Tibial artery (tissue), 4 donors: ENCODE measurements at regions not wholly inside any gene's neighbourhood (a gene's known extent, or its start where the extent isn't known, plus 50 kb on each side); places are given as distances from the start of the nearest gene placed in this dataset.
"Not testable (repeated sequence)": the region's sequence is repeated elsewhere in the genome, so short reads cannot be mapped to it uniquely, and the experiment has no call there.

Experiments
- DNase-seq, 2 donors: peaks; one replicate each; pipeline ENCODE4 v3.0.0-alpha.2; 2019
- H3K27ac ChIP-seq, 2 donors: fragments of 200-600 bp; sonication (generic) in 1 of 2; 1 replicate in 1 of 2; 2 replicates in 1 of 2; pipeline ENCODE4 v1.5.1; 2018 to 2019; ENCODE audit warnings: mild to moderate bottlenecking in 1 of 2
- H3K27me3 ChIP-seq, 2 donors: fragments of 200-600 bp; sonication (generic) in 1 of 2; one replicate each; pipeline versions ENCODE4 v1.5.1 to v1.6.0; 2016 to 2019
- H3K36me3 ChIP-seq, 3 donors: fragments of 200-600 bp; sonication (generic) in 2 of 3; one replicate each; pipeline ENCODE4 v1.5.1; 2016 to 2019; ENCODE audit warnings: mild to moderate bottlenecking in 2 of 3
- H3K4me1 ChIP-seq, 4 donors: fragments of 200-600 bp; sonication (generic) in 2 of 4; 1 replicate in 3 of 4; 2 replicates in 1 of 4; pipeline ENCODE4 v1.5.1; 2016 to 2019
- H3K4me3 ChIP-seq, 2 donors: fragments of 200-600 bp; sonication (generic) in 1 of 2; 1 replicate in 1 of 2; 2 replicates in 1 of 2; pipeline ENCODE4 v1.5.1; 2018 to 2019; ENCODE audit warnings: mild to moderate bottlenecking in 2 of 2
- H3K9me3 ChIP-seq, 3 donors: fragments of 200-600 bp; sonication (generic) in 1 of 3; one replicate each; pipeline ENCODE4 v1.5.1; 2016 to 2019
- intact Hi-C: fragments of 100-400 bp; cut with DNase I; formaldehyde crosslinking; loops from one replicate; pipeline ENCODE4 v1.15.0; 2023; ENCODE audit warnings: low total_unique reads
- TF ChIP-seq, protein P1 (sequence below), 2 experiments: fragments of 200-600 bp in 1 of 2; fragments of 450-650 bp in 1 of 2; IDR thresholded peaks; one replicate each; pipeline ENCODE4 v1.5.1; 2017 to 2019; ENCODE audit warnings: antibody characterized with exemption in 2 of 2, mild to moderate bottlenecking in 1 of 2, moderate library complexity in 1 of 2

DNA sequence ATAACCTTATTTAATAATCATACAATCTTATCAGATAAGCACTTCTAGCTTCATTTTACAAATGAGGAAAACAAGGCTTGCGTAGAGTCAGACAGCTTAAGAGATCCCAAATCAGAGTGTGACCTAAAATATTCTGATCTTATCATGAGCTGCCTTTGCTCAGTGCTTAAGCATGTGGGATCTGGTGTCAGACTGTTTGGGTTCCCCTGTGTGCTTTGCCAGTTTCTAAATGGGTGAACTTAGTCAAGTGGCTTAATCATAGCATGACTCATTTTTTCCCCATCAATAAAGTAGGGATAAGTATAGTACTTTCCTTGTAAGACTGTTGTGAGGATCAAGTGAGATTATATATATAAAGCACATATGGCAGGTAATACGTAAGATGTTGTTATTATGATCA, 612.6 kb upstream of the C16orf82 start:
- Histone ChIP-seq H3K27ac (no peak overlapping the region), H3K9me3 (no peaks in the 10 kb centered on the region), H3K4me3 (no peak overlapping the region), H3K27me3 (no peaks in the 10 kb centered on the region), H3K36me3 (no peaks in the 10 kb centered on the region), H3K4me1 (peaks cover 0 to 12% (median 0%) of the 10 kb centered on the region in 4 donors)
- intact Hi-C loops: no loop called here
- TF ChIP-seq, protein P1, sequence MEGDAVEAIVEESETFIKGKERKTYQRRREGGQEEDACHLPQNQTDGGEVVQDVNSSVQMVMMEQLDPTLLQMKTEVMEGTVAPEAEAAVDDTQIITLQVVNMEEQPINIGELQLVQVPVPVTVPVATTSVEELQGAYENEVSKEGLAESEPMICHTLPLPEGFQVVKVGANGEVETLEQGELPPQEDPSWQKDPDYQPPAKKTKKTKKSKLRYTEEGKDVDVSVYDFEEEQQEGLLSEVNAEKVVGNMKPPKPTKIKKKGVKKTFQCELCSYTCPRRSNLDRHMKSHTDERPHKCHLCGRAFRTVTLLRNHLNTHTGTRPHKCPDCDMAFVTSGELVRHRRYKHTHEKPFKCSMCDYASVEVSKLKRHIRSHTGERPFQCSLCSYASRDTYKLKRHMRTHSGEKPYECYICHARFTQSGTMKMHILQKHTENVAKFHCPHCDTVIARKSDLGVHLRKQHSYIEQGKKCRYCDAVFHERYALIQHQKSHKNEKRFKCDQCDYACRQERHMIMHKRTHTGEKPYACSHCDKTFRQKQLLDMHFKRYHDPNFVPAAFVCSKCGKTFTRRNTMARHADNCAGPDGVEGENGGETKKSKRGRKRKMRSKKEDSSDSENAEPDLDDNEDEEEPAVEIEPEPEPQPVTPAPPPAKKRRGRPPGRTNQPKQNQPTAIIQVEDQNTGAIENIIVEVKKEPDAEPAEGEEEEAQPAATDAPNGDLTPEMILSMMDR (IDR thresholded peaks at IDR 0.05): no peak
- DNase-seq: no peak

DNA sequence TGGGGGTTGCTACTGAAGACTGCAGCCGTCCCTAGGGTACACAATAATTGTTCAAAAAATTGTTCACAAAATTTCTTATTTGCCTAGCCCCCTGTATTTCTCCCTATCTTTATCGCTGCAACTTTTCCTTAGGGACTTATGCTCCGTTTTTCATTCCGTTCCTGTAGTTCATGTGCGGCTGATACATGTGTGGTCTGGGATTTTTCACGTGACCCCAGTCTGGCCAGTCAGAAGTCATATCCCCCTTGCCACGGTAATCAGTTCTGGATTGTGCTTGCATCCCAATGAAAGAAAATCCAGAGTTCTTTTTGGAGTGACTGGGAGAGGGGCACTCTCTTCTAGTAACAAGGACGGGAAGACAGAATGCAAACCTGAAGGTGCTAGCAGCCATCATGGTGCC, 610.7 kb upstream of the C16orf82 start:
- no peaks in the 10 kb centered on the region for H3K9me3 ChIP-seq
- TF ChIP-seq, protein P1 (IDR thresholded peaks at IDR 0.05): no peak
- no peak overlapping the region for H3K27ac ChIP-seq
- intact Hi-C loops: no loop called here
- no peaks in the 10 kb centered on the region for H3K27me3 ChIP-seq
- H3K36me3 ChIP-seq: no peaks in the 10 kb centered on the region
- peaks cover 0 to 12% (median 0%) of the 10 kb centered on the region in 4 donors for H3K4me1 ChIP-seq
- no peak for DNase-seq
- H3K4me3 ChIP-seq: no peak overlapping the region

DNA sequence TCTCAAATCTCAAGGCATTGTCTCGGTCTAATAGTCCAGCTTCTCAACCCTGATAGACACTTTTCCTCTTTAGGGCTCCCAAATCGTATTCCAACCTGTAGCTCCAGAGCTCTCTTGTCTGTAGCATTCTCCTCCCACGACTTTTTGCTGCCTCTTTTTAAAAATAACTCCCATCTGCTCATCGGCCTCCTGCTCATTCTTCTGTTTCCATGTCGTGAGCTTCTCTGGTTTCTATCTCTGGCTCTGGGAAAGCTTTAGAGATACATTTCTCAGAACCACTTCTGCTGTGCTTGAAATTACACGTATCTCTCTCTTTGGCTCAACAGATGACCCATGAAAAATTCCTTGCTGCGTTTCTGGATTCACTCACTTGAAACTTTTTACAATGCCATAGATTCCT, 609.6 kb upstream of the C16orf82 start:
- Histone ChIP-seq H3K4me1 (peaks cover 0 to 12% (median 0%) of the 10 kb centered on the region in 4 donors), H3K9me3 (no peaks in the 10 kb centered on the region), H3K27ac (no peak overlapping the region), H3K4me3 (no peak overlapping the region), H3K36me3 (no peaks in the 10 kb centered on the region), H3K27me3 (no peaks in the 10 kb centered on the region)
- intact Hi-C loops: no loop called here
- no peak for DNase-seq
- TF ChIP-seq, protein P1 (IDR thresholded peaks at IDR 0.05): no peak

DNA sequence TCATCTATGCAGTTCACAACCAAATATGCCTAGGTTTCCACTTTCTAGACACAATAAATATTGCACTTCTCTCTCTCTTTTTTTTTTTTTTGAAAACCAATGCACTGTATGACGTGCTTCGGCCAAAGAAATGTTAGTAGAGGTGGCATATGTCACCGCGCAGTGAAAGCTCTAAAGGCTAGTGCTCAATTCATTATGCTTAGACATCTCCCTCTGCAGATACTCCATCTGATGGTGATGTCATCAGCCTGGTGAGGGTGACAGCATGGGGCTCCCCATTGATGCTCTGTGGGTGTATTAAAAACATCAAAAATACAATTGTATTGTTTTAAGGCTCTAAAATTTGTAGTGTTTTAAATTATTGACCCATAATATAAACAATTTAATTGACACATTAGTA, 608.8 kb upstream of the C16orf82 start:
- TF ChIP-seq, protein P1 (IDR thresholded peaks at IDR 0.05): no peak
- DNase-seq: no peak
- Histone ChIP-seq H3K4me3 (no peak overlapping the region), H3K27me3 (no peaks in the 10 kb centered on the region), H3K36me3 (no peaks in the 10 kb centered on the region), H3K27ac (no peak overlapping the region), H3K4me1 (peaks cover 0 to 12% (median 0%) of the 10 kb centered on the region in 4 donors), H3K9me3 (no peaks in the 10 kb centered on the region)
- intact Hi-C loops: no loop called here

DNA sequence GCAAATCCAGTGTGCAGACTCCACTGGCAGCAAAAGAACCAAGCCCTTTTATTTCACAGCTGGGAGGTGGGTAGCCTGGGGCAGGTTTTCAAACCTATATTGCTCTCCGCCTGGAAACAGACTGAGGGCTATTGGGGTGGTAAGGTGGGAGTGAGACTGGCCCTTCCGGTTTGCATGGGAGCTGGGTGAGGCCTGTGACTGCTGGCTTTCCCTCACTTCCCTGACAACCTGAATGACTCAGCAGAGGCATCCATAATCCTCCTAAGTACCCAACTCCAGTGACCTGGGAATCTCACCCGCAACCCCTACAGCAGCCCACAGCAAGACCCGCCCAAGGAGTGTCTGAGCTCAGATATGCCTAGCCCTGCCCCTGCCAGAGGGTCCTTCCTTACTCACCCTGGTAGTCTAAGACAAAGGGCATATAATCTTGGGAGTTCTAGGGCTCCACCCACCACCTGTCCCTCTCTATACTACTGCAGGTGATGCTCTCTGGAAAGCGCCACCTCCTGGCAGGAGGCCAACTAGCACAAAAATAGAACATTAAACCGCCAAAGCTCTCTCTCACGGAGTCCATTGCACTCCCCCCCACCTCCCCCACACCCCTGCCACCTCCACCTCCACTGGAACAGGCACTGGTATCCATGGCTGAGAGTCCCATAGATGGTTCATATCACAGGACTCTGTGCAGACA, 602.0 kb upstream of the C16orf82 start:
- H3K4me3 ChIP-seq: no peak overlapping the region
- DNase-seq: no peak
- H3K27me3 ChIP-seq: no peaks in the 10 kb centered on the region
- no peak overlapping the region for H3K27ac ChIP-seq
- intact Hi-C loops: no loop called here
- H3K9me3 ChIP-seq: no peaks in the 10 kb centered on the region
- H3K36me3 ChIP-seq: no peaks in the 10 kb centered on the region
- TF ChIP-seq, protein P1 (IDR thresholded peaks at IDR 0.05): no peak
- H3K4me1 ChIP-seq: no peaks in the 10 kb centered on the region

DNA sequence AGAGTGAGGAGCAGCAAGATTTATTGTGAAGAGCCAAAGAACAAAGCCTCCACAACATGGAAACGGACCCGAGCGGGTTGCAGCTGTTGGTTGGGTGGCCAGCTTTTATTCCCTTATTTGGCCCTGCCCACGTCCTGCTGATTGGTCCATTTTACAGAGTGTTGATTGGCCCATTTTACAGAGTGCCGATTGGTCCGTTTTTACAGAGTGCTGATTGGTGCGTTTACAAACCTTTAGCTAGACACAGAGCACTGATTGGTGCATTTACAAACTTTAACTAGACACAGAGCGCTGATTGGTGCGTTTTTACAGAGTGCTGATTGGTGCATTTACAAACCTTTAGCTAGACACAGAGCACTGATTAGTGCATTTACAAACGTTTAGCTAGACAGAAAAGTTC, 592.3 kb upstream of the C16orf82 start:
- intact Hi-C loops, DNase-seq: not testable (repeated sequence)

More for the DNA sequence above, 592.3 kb upstream of the C16orf82 start:
- H3K27ac ChIP-seq, H3K27me3 ChIP-seq, H3K9me3 ChIP-seq, H3K36me3 ChIP-seq, H3K4me1 ChIP-seq, H3K4me3 ChIP-seq: not testable (repeated sequence)
